Lower leg skin (tissue), 3 donors: ENCODE measurements at regions not wholly inside any gene's neighbourhood (a gene's known extent, or its start where the extent isn't known, plus 50 kb on each side); places are given as distances from the start of the nearest gene placed in this dataset.

Experiments used
- POLR2A ChIP-seq, 2 donors: fragments of 450-650 bp; IDR thresholded peaks; one replicate each; pipeline ENCODE4 v1.6.1; 2016 to 2017; ENCODE audit warnings: antibody characterized with exemption in 2 of 2, mild to moderate bottlenecking in 1 of 2, moderate library complexity in 1 of 2
- TF ChIP-seq, protein P1 (sequence below), 3 donors: fragments of 450-650 bp; IDR thresholded peaks; one replicate each; pipeline ENCODE4 v1.5.1; 2016; ENCODE audit warnings: antibody characterized with exemption in 3 of 3, mild to moderate bottlenecking in 3 of 3, moderate library complexity in 2 of 3

- TF ChIP-seq, protein P1, sequence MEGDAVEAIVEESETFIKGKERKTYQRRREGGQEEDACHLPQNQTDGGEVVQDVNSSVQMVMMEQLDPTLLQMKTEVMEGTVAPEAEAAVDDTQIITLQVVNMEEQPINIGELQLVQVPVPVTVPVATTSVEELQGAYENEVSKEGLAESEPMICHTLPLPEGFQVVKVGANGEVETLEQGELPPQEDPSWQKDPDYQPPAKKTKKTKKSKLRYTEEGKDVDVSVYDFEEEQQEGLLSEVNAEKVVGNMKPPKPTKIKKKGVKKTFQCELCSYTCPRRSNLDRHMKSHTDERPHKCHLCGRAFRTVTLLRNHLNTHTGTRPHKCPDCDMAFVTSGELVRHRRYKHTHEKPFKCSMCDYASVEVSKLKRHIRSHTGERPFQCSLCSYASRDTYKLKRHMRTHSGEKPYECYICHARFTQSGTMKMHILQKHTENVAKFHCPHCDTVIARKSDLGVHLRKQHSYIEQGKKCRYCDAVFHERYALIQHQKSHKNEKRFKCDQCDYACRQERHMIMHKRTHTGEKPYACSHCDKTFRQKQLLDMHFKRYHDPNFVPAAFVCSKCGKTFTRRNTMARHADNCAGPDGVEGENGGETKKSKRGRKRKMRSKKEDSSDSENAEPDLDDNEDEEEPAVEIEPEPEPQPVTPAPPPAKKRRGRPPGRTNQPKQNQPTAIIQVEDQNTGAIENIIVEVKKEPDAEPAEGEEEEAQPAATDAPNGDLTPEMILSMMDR (IDR thresholded peaks at IDR 0.05), result no peak
- TF ChIP-seq POLR2A (IDR thresholded peaks at IDR 0.05), result no peak
These were observed 583.3 kb upstream of the PPP2R3A start for GRCh38 chr3:135382188-135382587.
